ENCODE measurements at regions not wholly inside any gene's neighbourhood (a gene's known extent, or its start where the extent isn't known, plus 50 kb on each side); places are given as distances from the start of the nearest gene placed in this dataset.

- no peak for DNase-seq (ENCODE audit: low spot score)
- TF ChIP-seq ZBTB33 (IDR thresholded peaks at IDR 0.05): no peak
- no peak for TF ChIP-seq RAD21 (IDR thresholded peaks at IDR 0.05)
- no peak for TF ChIP-seq RXRA (IDR thresholded peaks at IDR 0.05)
- no peak for TF ChIP-seq EGR1 (IDR thresholded peaks at IDR 0.05; ENCODE audit: low read depth in 2 of 2)
- TF ChIP-seq SP1 (IDR thresholded peaks at IDR 0.05): no peak
- TF ChIP-seq CTCF (IDR thresholded peaks at IDR 0.05; ENCODE audit: low read depth, low read length, missing input control): no peak
- TF ChIP-seq HNF4A (conservative IDR thresholded peaks at IDR 0.05): no peak
- no peak for TF ChIP-seq YY1 (IDR thresholded peaks at IDR 0.05)
- TF ChIP-seq FOXA1 (IDR thresholded peaks at IDR 0.05): no peak
- TF ChIP-seq HNF4G (IDR thresholded peaks at IDR 0.05): no peak
- TF ChIP-seq FOXA2 (IDR thresholded peaks at IDR 0.05): no peak
- no peak for TF ChIP-seq GABPA (IDR thresholded peaks at IDR 0.05 in 1 of 2, conservative IDR thresholded peaks at IDR 0.05 in 1 of 2)
- no peaks in the 10 kb centered on the region for H3K9me3 ChIP-seq (ENCODE audit: control insufficient read depth in 4 of 4, low read length in 3 of 4)
- no peak overlapping the region for H3K27ac ChIP-seq (ENCODE audit: low read depth in 1 of 2, low read length in 2 of 2)
- peaks cover 0 to 2% (median 0%) of the 10 kb centered on the region in 4 donors for H3K27me3 ChIP-seq (ENCODE audit: control insufficient read depth in 4 of 4, insufficient read depth in 4 of 4, low read length in 3 of 4)
- no peaks in the 10 kb centered on the region for H3K36me3 ChIP-seq (ENCODE audit: control insufficient read depth in 4 of 4, insufficient read depth in 3 of 4, low read depth in 1 of 4, low read length in 3 of 4)
- no peaks in the 10 kb centered on the region for H3K4me1 ChIP-seq (ENCODE audit: control insufficient read depth in 4 of 4, insufficient read depth in 4 of 4, low read length in 3 of 4)
- H3K4me3 ChIP-seq (ENCODE audit: low read depth in 1 of 3, low read length in 3 of 3): no peak overlapping the region
- H3K9ac ChIP-seq (ENCODE audit: low read depth in 1 of 2, low read length in 2 of 2): no peak overlapping the region
- WGBS: 84% methylated on average over 2 of the region's 2 CpGs
Observed at GRCh38 chr13:33740134-33740538, 77.8 kb upstream of the RFC3 start.

GRCh38 chr13:33742321-33742720 lies 75.6 kb upstream of the RFC3 start:
- H3K4me3 ChIP-seq (ENCODE audit: low read depth in 1 of 3, low read length in 3 of 3): no peak overlapping the region
- no peak for TF ChIP-seq SP1 (IDR thresholded peaks at IDR 0.05)
- TF ChIP-seq REST (IDR thresholded peaks at IDR 0.05): no peak
- TF ChIP-seq GABPA (IDR thresholded peaks at IDR 0.05 in 1 of 2, conservative IDR thresholded peaks at IDR 0.05 in 1 of 2): no peak
- TF ChIP-seq TAF1 (conservative IDR thresholded peaks at IDR 0.05): no peak
- no peak for TF ChIP-seq YY1 (IDR thresholded peaks at IDR 0.05)
- TF ChIP-seq HNF4G (IDR thresholded peaks at IDR 0.05): no peak
- TF ChIP-seq RAD21 (IDR thresholded peaks at IDR 0.05): no peak
- no peak for TF ChIP-seq HNF4A (conservative IDR thresholded peaks at IDR 0.05)
- TF ChIP-seq ZBTB33 (IDR thresholded peaks at IDR 0.05): no peak
- TF ChIP-seq ATF3 (IDR thresholded peaks at IDR 0.05): no peak
- TF ChIP-seq FOXA2 (IDR thresholded peaks at IDR 0.05): no peak
- no peak for TF ChIP-seq NR2F2 (IDR thresholded peaks at IDR 0.05)
- TF ChIP-seq CTCF (IDR thresholded peaks at IDR 0.05; ENCODE audit: low read depth, low read length, missing input control): no peak
- TF ChIP-seq JUND (IDR thresholded peaks at IDR 0.05): no peak
- no peak for TF ChIP-seq EGR1 (IDR thresholded peaks at IDR 0.05; ENCODE audit: low read depth in 2 of 2)
- TF ChIP-seq MAX (IDR thresholded peaks at IDR 0.05): no peak
- no peak for TF ChIP-seq RXRA (IDR thresholded peaks at IDR 0.05)
- no peak for TF ChIP-seq FOXA1 (IDR thresholded peaks at IDR 0.05)
- 95% methylated on average over 4 of the region's 4 CpGs for whole genome bisulfite sequencing
- no peak overlapping the region for H3K27ac ChIP-seq (ENCODE audit: low read depth in 1 of 2, low read length in 2 of 2)
- no peak for DNase-seq (ENCODE audit: low spot score)
- H3K9ac ChIP-seq (ENCODE audit: low read depth in 1 of 2, low read length in 2 of 2): no peak overlapping the region
- no peaks in the 10 kb centered on the region for H3K36me3 ChIP-seq (ENCODE audit: control insufficient read depth in 4 of 4, insufficient read depth in 3 of 4, low read depth in 1 of 4, low read length in 3 of 4)
- no peaks in the 10 kb centered on the region for H3K9me3 ChIP-seq (ENCODE audit: control insufficient read depth in 4 of 4, low read length in 3 of 4)
- peaks cover 0 to 4% (median 3%) of the 10 kb centered on the region in 4 donors for H3K4me1 ChIP-seq (ENCODE audit: control insufficient read depth in 4 of 4, insufficient read depth in 4 of 4, low read length in 3 of 4)
- H3K27me3 ChIP-seq (ENCODE audit: control insufficient read depth in 4 of 4, insufficient read depth in 4 of 4, low read length in 3 of 4): no peaks in the 10 kb centered on the region
